Stimulated activated CD4-positive, alpha-beta T cell treated with anti-CD3 and anti-CD28 coated beads, Interleukin-1b, Interleukin-23, amount 100 ng/mL, for 48 hours (primary cell): ENCODE measurements at regions not wholly inside any gene's neighbourhood (a gene's known extent, or its start where the extent isn't known, plus 50 kb on each side); places are given as distances from the start of the nearest gene placed in this dataset.

Experiments used
- DNase-seq: peaks from one replicate; pipeline ENCODE4 v3.0.0-alpha.2; 2020

- no peak for DNase-seq
Observed at GRCh38 chr18:25467226-25467987, 115.4 kb upstream of the ZNF521 start.

- no peak for DNase-seq
Observed at GRCh38 chr18:25465152-25465732, 113.3 kb upstream of the ZNF521 start.

GRCh38 chr18:25464227-25464626 is 112.3 kb upstream of the ZNF521 start:
- no peak for DNase-seq

GRCh38 chr18:25463726-25464125 is 111.8 kb upstream of the ZNF521 start:
- no peak for DNase-seq

- DNase-seq: no peak
Observed at GRCh38 chr18:25459814-25460213, 107.8 kb upstream of the ZNF521 start.

GRCh38 chr18:25457601-25458000 is 105.6 kb upstream of the ZNF521 start:
- DNase-seq: no peak

GRCh38 chr18:25457126-25457525 is 105.2 kb upstream of the ZNF521 start:
- DNase-seq: no peak

- DNase-seq: no peak
Observed at GRCh38 chr18:25456334-25457010, 104.5 kb upstream of the ZNF521 start.

- DNase-seq: no peak
Observed at GRCh38 chr18:25455646-25456045, 103.7 kb upstream of the ZNF521 start.

- DNase-seq: no peak
Observed at GRCh38 chr18:25455159-25455558, 103.2 kb upstream of the ZNF521 start.

- no peak for DNase-seq
Observed at GRCh38 chr18:25454730-25455129, 102.8 kb upstream of the ZNF521 start.

- no peak for DNase-seq
Observed at GRCh38 chr18:25454270-25454659, 102.3 kb upstream of the ZNF521 start.

GRCh38 chr18:25453556-25454269 is 101.7 kb upstream of the ZNF521 start:
- no peak for DNase-seq

GRCh38 chr18:25451077-25451658 is 99.2 kb upstream of the ZNF521 start:
- DNase-seq: no peak

- no peak for DNase-seq
Observed at GRCh38 chr18:25449046-25449445, 97.1 kb upstream of the ZNF521 start.

GRCh38 chr18:25446972-25447371 is 95.0 kb upstream of the ZNF521 start:
- DNase-seq: no peak

GRCh38 chr18:25445430-25445829 is 93.5 kb upstream of the ZNF521 start:
- no peak for DNase-seq

GRCh38 chr18:25443776-25444175 is 91.8 kb upstream of the ZNF521 start:
- DNase-seq: no peak

- no peak for DNase-seq
Observed at GRCh38 chr18:25435149-25435782, 83.3 kb upstream of the ZNF521 start.

GRCh38 chr18:25434745-25435144 is 82.8 kb upstream of the ZNF521 start:
- DNase-seq: no peak

GRCh38 chr18:25433590-25433989 is 81.6 kb upstream of the ZNF521 start:
- DNase-seq: no peak

GRCh38 chr18:25425024-25425423 is 73.1 kb upstream of the ZNF521 start:
- DNase-seq: no peak

GRCh38 chr18:25423760-25424159 is 71.8 kb upstream of the ZNF521 start:
- no peak for DNase-seq
